GM21576 (cell line): ENCODE measurements at regions not wholly inside any gene's neighbourhood (a gene's known extent, or its start where the extent isn't known, plus 50 kb on each side); places are given as distances from the start of the nearest gene placed in this dataset.
"Not testable (repeated sequence)": the region's sequence is repeated elsewhere in the genome, so short reads cannot be mapped to it uniquely, and the experiment has no call there.

Experiments used
- ATAC-seq: cut with Tn5 transposase; IDR thresholded peaks from one replicate; pipeline ENCODE4 v1.9.1; 2021; ENCODE audit warnings: mild to moderate bottlenecking, moderate library complexity; ENCODE audit not compliant: unreplicated experiment

DNA sequence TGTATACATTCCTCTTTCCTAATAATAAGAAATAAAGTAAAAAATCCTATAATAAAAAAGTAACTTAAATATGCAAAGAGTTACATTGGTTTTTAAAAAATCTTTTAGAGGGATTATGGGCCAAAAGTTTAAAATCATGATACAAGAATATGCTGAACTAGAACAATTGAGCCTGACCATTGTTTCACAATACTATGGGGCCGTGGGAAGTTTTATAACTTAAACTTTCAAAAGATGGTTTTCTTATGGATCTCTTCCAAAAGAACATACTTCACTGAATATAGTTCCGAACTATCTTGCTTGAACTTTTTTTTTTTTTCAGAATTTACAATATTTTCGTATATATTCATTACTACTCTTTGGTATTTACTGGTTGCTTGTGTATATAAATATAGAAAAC is 97.6 kb downstream of the NFKBIZ start:
- no peak for ATAC-seq

DNA sequence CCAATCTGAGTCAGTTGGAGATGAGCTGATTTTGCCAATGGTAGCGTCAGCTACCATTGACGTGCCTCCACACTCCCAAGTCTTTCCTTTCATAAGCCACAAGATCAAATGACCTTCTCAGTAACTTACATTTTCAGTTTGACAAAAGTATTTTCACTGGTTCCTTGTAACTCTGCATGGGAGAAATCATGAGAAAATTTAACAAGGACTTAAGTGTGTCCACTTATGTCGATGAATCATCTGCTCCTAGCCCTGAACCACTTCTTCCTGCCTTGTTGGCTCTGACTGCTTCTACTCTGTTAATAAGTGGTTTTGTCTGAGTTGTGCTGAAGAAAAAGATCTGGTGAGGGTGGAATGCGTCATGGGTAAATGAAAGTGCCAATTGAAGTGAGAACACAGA is 101.2 kb downstream of the NFKBIZ start:
- ATAC-seq, result no peak

DNA sequence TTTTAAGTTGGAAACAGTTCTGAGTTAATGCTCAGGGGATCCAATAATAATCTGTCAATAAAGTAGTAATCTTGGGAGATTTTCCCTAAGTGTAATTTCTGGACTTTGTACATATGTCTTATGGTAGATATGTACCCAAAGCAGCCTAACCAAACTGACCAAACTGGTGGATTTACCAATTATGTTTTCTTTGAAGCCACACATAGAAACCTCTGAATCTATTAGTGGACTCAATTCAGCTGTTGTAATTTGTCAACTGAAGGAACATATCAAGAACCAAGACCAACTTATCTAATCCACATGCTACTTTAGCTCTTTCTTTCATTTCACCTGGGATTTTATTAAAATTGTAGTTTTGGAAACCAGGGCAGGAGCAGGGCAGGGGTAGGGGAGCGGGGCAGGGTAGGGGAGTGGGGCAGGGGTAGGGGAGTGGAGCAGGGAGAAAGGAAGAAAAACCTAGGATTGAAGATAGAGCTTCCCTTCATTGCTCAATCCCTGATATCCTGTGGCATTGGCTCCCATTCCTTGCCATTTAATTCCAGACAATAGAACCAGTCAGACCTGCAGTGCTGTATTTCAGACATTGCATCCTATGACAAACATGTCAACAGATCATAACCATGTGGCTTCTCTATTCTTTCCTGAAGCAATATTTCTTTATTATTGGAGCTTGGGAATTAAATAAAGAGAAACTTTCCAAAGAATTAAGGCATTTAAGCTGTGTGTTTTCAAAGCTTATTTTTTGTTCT is 101.8 kb downstream of the NFKBIZ start:
- no peak for ATAC-seq

DNA sequence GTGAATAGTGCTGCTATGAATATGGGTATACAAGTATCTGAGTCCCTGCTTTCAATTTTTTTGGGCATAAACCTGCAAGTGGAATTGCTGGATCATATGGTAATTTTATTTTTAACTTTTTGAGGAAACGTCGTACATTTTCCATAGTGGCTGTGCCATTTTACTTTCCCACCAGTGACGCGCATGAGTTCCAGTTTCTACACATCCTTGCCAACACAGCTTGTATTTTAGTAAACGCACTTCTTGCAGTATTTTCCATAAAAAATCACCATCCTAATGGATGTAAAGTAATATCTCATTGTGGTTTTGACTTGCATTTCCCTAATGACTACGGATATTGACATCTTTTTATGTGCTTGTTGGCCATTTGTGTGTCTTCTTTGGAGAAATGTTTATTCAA is 105.0 kb downstream of the NFKBIZ start:
- no peak for ATAC-seq

DNA sequence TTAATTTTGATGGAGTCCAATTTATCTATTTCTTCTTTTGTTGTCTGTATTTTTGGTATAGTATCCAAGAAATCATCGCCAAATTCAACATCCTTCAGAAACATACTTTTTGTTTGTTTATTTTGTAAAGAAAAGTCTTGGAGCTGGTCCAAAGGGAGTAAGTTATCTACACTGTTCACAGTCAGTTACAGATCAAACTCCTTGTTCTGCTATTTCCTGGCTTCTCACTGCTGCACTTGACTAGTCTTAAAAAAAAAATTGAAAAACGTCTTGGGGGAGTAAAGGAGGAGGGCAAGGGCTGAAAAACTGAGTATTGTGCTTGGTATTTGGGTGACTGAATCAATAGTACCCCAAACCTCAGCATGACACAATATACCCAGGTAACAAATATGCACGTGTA is 105.6 kb downstream of the NFKBIZ start:
- ATAC-seq, result no peak

DNA sequence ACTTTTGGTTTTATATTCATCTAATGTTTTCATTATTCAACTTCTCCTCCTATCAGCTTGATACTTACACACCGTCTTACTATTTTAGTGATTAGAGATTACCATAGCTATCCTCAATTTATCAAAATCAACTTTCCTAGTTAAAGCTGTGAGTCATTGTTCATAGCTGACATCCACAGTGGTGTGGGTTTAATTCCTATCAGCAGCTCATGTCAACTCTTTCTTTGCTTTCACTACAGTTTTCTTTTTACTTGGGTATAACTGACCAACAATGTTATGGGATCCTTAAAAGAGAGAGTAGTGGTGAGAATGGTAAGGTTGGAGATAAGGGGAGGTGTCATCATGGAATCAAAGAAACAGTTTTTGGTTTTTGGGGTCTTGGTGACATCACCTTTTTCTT is 112.7 kb downstream of the NFKBIZ start:
- no peak for ATAC-seq

DNA sequence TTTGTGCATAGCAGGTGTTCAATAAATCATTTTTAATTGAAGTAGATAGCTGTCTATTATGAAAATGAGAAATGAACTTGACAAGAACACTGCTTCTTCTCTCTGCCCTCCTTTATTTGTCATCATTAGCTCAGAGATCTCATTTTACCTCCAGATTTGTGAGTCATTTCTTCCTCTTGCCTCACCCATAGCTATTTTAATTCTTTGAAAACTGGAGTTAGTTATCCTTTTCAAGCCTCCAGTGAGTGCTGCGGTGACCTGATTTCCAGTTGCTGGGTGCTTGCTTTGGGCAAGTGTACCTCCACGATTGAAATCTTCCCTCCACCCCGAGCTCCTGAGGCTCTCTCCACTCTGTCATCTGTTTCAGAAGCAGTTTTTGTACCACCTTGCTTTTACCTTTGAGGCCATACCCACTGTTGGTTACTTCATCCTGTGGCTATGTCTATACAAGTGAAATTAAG is 114.6 kb downstream of the NFKBIZ start:
- no peak for ATAC-seq

DNA sequence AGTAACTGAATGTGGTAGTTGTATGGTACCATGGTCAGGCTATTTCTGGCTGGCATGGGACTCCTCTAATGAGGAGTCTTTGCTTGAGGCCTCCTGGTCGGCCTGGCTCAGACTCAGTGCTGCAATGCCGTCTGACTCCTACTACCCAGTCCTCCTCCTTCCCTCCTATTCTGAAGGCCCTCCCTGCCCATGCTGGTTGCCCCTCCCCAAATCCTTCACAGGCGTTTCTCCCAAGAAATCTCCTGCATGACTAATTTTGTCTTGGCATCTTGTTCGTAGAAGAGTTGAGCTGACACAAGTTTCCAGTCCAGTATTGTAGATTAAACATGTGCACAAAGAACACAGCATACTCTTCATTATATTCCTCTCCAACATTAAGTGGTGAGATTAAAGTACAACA is 115.5 kb downstream of the NFKBIZ start:
- ATAC-seq, result no peak

DNA sequence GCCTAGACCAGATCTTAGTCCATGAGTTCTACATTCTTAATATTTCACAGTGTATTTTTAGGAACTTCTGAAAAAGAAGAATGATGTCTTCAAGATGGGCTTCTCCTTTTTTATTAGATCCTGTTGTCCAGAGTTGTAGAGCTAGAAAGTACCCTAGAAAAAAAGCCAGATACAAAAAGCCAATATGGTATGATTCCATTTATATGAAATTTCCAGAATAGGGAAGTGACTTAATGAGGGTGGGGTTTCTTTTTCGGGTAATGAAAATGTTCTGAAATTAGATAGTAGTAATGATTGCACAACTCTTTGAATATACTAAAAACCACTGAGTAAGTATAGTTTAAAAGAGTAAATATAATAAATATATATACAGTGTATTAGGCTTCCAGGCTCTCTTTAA is 116.9 kb downstream of the NFKBIZ start:
- no peak for ATAC-seq

DNA sequence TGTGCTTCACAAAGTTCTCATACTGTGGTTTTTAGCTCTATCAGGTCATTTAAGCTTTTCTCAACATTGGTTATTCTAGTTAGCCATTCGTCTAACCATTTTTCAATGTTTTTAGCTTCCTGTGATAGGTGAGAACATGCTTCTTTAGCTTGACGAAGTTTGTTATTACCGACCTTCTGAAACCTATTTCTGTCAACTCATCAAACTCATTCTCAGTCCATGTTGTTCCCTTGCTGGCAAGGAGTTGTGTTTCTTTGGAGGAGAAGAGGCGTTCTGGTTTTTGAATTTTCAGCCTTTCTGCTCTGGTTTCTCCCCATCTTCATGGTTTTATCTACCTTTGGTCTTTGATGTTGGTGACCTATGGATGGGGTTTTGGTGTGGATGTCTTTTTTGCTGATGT is 120.9 kb downstream of the NFKBIZ start:
- ATAC-seq, result no peak

DNA sequence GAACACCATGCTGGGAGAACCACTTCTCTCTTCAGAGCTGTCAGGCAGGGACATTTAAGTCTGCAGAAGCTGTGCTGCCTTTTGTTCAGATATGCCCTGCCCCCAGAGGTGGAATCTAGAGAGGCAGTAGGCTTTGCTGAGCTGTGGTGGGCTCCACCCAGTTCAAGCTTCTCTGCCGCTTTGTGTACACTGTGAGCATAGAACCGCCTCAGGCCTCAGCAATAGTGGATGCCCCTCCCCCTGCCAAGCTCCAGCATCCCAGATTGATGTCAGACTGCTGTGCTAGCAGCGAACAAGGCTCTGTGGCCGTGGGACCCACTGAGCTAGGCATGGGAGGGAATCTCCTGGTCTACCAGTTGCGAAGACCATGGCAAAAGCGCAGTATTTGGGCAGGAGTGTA is 121.6 kb downstream of the NFKBIZ start:
- ATAC-seq, result no peak

DNA sequence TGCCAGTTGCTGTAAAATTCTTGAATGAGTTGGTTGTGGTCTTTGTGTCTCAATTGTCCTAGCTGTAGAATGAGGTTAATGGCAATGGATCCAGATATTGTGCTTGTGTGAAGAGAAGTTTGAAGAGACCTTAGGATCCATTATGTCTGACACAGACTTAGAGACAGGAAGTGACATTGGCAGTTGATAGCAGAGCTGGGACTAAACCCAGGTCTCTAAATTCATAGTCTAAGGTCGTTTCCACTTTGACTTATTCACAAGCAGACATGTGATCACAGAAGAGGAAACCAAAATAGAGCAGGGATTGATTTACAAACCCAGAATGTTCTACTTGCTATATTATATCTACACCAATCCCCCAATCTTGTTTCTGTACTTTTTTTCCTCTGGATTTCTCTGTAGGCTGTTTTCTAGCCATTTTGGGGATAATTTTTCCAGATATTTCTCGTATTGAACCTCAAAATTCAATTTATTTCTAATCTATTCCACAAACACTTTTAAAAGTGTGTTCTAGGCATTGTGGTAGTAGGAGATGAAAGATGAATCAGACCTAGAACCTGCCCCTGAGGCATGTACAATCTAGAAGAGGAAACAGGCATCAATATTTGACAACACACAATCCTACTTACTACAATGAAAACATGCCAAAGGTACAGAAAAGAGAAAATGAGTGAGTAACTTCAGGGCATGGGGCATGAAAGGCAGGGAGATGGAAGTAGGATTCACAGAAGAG is 123.3 kb downstream of the NFKBIZ start:
- ATAC-seq, result no peak

DNA sequence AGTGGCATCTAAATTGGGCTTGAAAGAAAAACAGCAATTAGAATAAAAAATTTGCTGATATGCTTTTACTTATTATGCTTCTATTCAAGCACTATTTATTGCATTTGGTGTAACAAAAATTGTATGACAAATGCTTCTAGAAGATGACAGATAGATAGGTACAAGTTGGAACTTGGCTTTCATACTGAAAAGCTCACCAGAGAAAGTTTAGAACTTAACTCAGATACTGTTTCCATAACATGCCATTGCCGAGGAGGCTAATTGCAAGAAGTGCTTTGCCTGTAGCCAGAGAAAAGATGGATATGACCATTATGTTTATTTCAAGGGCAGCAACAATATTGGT is 123.8 kb downstream of the NFKBIZ start:
- no peak for ATAC-seq

DNA sequence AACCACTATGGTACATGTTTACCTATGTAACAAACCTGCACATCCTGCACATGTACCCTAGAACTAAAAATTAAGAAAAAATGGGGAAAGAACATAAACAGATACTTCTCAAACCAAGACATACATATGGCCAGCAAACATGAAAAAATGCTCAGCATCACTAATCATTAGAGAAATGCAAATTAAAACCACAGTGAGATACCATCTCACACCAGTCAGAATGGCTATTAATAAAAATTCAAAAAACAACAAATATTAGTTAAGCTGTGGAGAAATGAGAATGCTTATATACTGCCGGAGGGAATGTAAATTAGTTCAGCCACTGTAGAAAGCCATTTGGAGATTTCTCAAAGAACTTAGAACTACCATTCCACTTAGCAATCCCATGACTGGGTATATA is 126.1 kb downstream of the NFKBIZ start:
- not testable (repeated sequence) for ATAC-seq

DNA sequence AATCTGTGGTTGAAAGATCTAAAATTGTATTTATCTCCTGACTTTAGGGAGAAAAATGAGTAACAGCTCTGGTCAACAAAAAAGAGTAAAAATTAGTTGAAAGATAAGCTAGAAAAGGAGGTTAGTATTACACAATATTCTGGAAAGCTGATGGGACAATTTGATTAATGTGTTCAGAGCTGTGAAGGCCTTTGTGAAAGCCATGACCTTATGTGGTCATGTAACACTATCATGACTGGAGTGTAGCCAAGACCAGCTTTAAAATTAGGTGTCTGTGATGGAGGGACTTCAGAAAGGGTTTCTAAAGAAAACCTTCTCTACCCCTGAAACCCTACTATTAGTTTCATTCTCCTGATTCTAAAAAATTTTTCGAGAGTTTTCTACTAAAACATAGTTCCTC is 127.2 kb downstream of the NFKBIZ start:
- peak; percentile 93 for ATAC-seq

DNA sequence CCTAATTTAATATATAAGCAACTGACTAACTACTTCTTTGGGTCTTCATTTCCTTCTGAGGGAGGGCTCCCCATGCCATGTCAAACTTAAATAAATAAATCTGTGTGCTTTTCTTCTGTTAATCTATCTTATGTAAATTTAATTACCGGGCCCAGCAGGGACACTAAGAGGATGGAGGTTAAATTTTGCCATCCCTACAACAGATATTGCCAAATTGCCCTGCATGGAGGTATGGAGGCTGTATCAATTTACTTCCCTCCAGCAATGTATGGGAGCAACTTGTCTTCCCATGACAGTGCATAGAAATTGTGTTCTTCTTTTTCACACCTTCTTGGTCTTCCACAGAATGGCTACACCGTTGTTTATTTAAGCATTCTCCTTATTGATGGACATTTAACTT is 129.0 kb downstream of the NFKBIZ start:
- no peak for ATAC-seq

DNA sequence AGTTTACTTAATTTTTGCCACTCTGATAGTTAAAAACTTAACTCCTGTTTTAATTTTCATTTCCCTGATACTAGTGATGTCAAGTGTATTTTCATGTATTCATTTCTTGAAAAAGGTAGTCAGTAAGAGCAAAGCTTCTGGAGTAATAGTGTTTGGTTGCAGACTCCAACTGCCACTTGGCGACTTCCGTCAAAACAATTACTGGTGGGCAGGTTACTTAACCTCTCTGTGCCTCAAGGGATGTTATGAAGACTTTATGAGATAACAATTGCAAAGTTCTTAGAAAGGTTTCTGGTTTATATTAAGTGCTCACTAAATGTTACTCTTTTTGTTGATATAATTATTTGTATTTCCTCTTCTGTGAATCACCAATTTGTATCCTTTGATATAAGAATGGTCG is 129.7 kb downstream of the NFKBIZ start:
- no peak for ATAC-seq

DNA sequence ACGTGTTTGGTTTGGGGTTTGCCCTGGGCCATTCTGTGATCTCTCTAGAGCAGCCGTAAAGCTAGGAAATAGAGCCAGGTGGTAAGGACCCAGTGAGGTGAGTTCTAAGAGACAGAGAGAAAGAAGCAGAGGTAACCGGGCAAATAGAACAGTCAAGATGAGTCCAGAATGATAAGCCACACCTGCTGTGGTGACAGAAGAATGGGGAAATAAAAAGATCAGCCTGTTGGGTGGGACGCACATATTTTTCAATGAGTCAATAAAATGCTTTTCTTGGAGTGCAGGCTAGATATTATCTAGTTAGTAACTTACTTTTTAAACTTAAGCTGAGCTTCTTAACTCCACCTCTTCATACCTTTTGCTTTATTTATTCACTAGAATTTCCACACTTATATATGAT is 135.0 kb downstream of the NFKBIZ start:
- ATAC-seq, result no peak

DNA sequence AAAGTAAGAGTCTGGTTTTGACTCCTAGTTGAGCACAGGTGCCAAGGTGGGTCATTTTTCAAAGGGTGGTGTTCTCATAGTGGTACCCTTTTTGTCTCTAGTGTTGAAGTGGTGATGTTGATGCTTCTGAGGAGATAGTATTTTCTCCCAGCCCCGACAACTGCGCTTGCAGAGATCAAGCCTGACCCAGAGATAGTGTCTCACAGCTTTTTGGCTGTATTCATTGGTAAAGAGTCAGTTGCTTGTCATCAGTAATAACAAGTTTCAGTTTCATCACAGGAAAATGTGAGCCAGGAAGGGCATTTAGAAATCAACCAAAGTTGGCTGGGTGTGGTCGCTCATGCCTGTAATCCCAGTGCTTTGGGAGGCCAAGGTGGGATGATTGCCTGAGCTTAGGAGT is 139.3 kb downstream of the NFKBIZ start:
- no peak for ATAC-seq

DNA sequence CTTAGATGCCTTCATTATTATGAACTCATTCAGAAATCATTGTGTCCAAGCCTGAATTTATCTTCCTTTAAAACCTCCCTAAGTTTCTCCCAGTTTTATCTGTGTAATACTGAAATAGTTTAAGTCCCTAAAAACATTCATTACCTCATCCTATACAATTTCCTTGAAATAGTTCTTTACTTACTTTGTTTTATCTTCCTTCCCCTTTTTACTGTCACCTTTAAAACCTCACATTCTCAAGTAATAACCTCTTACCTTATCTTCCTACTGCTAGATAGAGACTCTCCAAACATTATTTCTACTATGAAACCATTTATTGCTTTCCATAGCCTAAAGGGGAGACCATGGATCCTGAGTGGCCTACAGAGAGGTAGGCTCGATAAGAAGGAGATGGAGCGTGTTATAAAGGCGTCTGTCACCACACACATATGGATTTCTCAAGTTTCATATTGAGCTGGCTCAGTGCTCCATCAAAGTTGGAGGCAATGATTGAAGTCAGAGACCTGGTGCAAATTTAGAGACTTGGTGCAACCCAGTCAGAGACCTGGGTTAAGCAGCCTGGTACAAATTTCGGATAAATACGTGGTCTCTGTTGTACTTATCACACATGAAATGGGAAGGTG is 140.4 kb downstream of the NFKBIZ start:
- no peak for ATAC-seq

DNA sequence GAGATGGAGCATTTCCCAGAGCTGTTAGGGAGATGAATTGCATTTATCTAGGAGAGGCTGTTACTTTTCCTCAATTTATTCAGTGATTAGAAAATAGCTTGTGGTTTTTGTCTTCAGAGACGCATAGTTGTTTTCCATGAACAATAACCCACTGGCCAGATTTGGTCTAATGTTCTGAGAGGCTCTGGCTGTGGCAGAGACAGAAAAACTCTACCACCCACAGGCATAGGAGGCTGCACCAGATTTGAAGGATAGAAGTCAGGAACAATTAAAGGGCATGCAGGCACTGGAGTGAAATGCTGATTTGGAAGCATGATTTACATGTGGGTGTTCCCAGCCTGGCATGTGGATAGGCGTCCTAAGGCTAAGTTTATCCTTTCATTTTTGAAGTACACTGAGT is 143.5 kb downstream of the NFKBIZ start:
- ATAC-seq, result no peak

DNA sequence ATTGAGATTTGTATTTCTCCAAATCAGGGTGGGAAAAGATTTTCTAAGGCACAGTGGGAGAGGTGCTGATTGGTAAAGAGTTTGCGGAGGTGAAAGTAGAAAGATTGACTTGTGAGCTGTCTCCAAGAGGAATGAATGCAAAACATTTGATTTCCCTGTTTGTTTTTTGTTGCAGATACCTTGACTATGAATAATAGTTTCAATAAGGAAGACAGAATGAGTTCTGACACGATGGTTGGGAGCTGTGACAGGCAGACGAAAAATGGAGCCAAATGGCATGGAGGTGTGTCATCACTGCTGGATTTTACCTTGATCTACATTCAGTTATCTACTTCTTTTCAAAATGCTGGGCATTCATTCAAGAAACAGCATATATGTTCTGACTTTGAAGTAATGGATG is 145.1 kb downstream of the NFKBIZ start:
- ATAC-seq, result no peak
